DMS114 treated with DMSO at 0.1 percent for 48 hours (cell line): ENCODE measurements at regions not wholly inside any gene's neighbourhood (a gene's known extent, or its start where the extent isn't known, plus 50 kb on each side); places are given as distances from the start of the nearest gene placed in this dataset.

Experiments
- DNase-seq: peaks from one replicate; lab custom pipeline; 2025; ENCODE audit not compliant: unreplicated experiment; lab: John Stamatoyannopoulos, UW

DNA sequence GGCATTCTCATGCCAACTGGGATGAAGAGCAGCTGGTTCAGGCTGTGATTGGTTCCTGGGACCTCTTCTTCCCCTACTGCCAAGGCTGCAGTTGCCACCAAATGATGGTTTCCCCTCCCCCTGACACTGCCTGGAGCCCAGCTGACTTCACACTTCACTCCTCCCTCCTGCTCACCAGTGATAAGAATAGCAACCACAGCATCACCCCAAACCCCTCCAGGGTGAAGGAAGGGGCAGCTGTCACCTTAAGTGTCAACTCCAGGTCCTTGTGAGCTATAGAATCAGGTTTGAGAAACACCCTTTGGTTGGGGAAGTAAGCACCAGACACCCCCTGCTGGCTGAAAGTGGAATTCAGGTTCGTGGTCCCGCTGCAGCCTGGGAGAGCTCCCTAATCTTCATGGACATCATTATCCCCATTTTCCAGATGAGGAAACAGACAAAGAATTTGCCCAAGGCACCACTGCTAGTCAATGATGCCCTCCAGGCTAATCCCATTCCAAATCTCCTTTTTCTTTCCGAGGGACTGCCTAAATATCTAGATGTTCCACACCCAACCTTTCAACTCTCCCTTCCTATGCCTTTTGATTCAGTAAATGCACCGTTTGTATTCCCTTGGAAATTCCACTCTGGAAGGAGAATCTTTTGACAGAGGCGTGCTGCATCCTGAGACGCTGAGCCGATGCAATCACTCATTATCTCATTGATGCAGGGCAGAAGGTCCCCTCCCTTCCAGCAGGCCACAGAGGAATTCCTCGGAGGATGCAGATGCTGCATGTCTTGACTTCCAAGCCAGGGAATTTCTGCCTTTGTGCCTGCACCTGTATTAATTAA is 50.6 kb upstream of the UQCRFS1 start:
- DNase-seq: peak; percentile 24

DNA sequence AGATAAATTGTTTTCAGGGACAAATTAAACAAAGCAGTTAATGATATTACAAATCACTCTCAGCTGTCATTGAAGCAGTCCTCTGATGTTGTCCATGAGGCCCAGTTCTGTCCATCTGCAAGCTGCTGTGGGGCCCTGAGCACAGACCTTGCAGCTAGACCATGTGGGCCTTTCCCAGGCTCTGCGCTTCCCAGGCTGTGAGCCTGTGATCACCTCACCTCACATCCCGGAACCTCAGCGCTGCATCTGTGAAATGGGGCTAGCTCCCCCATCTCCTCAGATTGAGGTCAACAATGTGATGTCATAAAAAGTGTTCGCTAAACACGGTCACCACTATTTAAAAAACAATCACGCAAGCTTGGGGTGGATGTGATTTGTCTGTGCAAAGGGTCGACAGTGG is 51.9 kb upstream of the UQCRFS1 start:
- DNase-seq: no peak

DNA sequence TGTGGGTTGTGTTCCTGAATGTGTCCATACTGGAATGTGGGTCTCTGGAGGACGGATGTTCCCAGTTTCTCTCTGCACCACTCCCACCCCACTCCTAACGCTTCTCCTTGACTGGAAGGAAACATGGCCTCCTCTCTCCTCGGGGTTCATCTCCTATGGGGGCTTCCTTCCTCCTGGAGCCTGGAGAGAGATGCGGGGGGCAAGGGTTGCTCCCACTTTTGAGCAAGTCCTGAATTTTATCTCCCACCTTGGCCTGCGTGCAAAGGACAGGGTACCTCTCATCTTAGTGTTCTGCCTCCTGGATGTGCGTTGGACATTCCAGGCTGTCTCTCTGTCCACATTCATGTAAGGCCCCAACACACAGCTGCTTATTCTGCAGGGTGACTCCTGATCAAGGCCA is 52.5 kb upstream of the UQCRFS1 start:
- no peak for DNase-seq

DNA sequence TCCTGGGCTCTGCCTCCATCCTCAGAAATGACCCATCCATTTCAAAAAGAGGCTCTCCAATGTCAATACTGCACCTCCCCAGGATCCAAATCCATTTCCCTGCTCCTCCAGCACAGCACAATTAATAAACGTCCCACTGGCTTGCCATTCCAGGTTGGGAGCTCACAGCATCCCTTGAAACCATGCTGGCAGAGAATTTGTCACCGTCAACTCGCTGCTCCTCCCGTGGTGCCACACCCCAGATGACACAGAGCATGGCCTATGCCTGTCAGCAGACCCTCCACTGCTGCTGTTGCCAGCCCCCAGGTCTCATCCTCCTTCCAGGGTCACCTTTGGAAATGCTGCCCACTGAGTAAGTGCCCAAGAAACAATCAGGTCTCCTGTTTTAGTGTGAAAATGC is 53.0 kb upstream of the UQCRFS1 start:
- no peak for DNase-seq

DNA sequence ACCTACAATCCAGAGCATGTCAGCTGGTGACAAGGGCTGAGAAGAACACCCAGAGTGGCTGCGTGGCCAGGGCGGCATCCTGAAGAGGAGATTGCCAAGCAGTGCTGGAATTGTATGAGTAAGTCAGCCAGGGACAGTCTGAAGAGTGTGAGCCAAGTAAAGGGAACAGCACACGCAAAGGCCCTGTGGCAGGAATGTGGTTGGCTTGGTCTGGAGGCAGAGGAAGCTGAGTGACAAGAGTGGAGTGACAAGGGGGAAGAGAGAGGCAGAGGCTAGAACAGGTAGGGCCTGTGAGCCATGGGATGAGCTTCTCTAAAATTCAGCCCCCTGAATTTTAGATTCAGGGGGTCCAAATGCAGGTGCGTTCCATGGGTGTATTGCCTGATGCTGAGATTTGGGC is 53.7 kb upstream of the UQCRFS1 start:
- DNase-seq: no peak

DNA sequence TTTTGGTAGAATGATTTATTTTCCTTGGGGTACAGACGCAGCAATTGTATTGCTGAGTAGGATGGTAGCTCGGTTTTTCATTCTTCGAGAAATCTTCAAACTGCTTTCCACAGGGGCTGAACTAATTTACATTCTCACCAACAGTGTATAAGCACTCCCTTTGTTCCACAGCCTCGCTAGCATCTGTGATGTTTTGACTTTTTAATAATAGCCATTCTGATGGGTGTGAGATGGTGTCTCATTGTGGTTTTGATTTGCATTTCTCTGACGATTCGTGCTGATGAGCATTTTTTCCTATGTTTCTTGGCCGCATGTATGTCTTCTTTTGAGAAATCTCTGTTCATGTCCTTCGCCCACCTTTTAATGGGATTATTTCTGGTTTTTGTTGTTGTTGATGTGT is 54.8 kb upstream of the UQCRFS1 start:
- no peak for DNase-seq

DNA sequence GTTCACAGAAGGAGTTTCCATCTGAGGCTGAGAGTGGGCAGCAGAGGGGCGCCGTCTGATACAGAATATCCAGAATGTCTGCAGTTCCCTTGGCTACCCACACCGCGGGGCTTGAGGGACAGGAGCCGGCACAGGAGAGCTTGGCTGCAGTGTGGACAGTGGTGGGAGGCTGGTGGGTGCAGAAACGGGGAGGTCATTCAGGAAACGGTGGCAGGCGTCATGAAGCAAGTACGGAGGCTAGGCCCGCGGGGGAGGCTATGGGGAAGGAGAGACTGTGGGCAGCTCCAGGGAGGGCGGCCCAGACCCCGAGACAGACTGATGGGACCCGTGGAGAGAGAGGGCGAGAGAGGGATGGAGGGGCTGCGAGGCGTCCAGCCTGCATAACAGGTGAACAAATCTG is 55.2 kb upstream of the UQCRFS1 start:
- no peak for DNase-seq

DNA sequence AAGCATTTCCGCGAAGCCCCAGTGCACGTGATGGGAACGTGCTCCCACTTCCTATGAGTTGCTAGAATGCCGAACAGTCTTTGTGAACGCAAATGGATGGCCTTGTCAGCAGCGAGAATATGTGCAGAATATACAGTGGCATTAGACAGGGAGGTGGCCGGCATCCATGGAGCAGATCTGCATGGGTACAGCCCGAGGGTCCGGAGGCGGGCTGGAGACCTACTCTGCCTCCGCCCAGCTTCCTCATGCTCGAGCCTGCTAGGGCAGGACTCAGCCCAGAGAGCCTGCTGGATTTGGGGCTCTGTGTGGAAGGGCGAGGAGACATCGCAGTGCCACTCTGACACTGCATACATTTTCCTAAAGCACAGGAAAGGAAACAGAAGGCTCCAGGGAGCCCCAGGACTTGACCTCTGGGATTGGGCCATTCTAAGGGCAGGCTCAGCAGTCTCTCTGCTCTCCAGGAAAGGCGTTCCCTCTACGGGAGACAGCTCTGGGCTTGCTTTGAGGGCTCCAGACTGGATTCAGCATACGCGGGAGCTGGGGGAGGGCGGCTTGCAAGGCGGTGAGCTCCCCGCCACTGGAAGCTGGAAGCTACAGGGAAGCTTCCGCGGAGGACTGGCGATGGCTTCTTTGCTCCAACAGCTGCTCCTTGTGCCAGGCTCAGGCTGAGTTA is 55.9 kb upstream of the UQCRFS1 start:
- no peak for DNase-seq

DNA sequence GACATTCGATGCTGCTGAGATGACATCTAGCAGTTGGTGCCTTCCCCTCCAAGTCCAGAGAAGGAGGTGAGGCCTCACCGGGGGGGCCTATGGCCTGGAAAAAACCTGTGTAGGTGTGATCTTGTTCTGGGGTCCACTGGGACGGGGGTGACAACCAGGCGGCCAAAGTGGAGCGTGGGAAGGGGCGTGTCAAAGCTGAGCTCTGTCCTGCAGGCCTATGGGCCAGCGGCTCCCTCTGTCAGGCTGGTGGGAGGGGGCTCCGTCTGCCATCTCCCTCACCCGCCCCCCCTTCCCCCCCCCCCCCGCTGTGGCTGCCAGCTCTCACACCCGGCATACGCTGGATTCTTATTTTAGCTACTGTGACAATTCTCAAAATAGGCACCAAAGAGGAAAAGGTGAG is 56.7 kb upstream of the UQCRFS1 start:
- DNase-seq: no peak

DNA sequence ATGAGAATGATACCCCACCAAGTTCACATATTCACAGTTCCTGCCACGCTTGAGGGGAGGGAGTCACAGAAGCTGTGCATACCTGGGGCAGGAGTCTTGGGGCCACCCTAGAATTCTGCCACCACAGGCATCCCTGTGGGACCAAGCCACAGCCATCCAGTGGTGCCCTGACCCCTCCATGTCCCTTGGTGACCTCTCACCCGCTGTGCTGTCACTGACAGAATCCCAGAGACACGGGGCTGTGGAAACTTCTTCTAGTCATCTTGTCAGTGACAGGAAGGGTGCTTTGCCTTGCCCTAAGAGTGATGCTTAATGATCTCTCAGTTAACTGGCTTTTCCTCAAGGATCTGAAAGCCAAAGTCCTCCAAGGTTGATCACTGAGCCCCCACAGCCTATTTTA is 58.4 kb upstream of the UQCRFS1 start:
- DNase-seq: no peak

DNA sequence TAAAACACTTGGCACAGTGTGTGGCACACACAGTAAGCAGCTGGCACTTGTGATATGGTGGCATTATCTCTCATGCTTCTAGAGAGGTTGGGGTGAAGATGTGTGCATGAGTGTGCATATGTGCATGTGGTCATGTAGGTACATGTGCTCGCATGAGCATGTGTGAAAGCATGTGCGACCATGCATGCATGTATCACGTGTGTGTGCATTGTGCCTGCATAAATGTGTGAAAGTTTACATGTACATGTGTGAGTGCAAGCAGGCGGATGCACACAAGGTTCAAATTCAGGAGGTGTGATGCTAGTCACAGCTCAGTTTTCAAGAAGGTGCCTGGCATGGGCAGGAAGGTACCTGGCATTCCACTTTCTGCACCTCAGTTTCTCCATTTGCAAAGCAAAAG is 59.0 kb upstream of the UQCRFS1 start:
- DNase-seq: no peak

DNA sequence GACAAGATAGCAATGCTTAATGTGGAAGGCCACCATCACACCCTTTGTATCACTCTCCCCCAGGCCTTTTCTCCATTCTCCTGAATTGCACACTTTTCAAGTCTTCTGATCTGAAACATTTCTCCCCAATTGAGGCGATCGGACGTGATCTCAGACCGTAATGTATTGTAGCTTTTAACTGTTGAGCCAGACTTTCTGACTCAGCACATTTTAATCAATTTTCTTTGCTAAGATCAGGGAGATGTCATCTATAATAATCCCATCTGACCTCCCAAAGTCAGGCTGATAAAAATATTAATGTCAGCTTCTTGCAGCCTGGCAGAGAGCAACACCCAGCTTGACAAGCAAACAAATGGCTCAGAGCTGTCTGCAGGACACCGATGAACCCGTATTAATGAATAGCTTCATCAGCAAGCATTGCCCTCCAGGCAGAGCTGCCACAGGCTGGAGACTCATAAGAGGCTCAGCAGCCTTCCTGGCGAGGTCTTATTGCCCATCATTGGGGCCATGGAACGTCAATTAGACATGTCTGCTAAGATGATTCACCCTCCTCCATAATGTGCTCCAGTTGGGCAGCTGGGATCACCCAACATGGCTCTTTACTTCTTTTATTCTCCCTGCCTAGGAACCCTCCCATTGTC is 60.2 kb upstream of the UQCRFS1 start:
- no peak for DNase-seq

DNA sequence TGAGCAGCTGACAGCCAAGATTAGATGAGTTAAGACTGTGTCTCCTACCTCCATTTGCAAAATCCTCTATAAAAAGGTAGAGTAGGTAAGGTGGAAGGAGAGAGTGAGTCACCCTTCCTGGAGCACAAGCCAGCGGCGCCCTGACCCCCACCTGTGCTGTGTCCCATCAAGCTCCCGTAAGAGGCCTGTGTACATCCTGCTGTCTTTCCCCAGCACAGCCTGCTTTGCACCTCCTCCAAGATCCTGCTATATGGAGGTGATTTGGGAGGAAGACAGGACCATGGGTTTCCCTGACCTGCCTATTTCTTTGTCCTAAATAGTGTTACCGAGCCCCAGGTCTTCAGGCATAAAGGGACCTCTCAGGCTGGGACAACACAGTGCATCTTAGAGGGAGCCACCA is 62.3 kb upstream of the UQCRFS1 start:
- no peak for DNase-seq

DNA sequence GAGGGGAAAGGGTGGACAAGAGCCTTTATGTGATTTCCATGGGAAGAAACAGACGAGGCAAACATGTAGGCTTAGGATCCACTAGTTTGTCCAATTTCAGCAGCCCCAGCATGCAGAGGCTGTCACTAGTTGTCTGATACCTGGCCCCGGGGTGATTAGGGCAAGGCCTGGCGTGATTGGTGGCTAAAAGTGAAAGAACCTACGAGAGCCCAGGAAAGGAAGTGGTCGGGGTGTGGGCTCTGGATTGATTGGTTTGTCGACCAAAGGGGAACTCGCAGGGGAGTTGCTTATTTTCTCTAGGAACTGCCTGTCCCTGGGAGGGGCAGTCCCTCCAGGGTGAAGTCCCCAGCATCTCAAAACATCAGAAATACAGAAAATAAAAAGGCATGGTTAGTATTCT is 64.2 kb upstream of the UQCRFS1 start:
- DNase-seq: no peak

DNA sequence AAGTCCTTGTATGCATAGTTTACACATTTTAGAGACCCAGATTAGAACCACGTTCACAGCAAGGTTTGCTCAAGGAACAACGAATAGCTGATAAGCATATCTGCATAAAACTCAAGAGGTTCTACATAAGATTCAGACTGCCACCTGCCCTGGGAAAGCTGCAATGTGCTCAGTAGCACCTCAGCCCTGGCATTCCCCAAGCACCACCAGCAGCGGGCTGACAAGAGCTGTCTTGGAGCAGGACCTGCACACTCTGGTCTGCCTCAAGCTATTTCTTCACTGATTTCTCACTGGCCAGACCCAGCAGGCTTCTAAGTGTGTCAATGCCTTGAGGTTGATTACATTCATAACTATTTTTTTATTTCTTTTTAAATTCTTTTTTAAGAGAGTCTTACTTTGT is 65.8 kb upstream of the UQCRFS1 start:
- DNase-seq: no peak

DNA sequence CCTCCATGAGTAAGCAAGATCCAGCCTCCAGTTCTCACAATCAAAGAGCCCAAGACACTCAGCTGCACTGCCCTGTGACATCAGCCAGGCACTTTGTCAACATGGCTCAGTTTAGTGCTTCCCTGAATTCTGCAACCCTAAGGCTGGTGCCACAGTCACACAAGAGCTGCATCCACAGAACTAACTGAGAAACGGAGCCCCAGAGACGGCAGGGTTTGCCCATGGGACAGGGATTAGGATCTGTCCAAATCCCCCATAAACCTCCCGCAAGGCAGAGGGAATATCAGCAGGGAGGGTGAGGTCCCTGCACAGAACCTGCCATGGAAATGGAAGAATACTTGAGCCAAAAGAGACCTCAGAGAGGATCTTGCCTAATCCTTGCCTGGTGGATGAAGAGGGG is 70.4 kb upstream of the UQCRFS1 start:
- DNase-seq: no peak

DNA sequence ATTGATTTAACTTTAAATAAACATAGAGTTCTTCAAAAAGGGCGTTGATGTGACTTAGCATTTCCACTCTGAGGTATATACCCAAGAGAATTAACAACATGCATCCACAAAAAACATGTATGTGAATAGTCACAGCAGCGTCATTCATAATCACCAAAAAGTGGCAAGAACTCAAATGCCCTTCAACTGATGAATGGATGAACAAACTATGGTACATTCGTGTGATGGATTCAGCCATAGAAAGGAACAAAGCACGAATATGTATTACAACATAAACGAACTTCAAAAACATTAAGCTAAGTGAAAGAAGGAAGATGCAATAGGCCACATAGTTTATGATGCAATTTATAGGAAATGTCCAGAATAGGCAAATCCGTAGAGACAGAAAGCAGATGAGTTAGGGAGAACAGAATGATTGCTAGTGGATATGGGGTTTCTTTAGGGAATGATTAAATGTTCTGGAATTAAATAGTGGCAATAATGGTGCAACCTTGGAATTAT is 72.3 kb upstream of the UQCRFS1 start:
- DNase-seq: no peak

DNA sequence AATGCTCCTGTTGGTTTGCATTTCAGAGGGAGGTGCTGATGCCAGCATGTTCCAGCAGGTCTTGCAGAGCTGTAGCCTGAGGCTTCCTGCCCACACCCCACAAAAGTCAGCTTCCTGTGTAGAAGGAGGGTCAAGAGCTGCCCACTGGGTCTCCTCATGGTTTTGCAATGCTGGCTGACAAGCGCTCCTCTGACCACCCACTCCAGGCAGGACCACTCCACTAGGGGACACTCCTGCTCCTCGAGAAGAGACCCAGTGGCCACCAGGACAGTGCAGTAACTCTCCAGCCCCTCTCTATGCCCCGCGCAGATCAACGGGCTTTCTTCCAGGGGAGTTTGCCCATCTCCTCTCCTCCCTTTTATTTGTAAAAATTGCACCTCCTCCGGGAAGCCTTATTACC is 72.9 kb upstream of the UQCRFS1 start:
- peak; percentile 50 for DNase-seq

DNA sequence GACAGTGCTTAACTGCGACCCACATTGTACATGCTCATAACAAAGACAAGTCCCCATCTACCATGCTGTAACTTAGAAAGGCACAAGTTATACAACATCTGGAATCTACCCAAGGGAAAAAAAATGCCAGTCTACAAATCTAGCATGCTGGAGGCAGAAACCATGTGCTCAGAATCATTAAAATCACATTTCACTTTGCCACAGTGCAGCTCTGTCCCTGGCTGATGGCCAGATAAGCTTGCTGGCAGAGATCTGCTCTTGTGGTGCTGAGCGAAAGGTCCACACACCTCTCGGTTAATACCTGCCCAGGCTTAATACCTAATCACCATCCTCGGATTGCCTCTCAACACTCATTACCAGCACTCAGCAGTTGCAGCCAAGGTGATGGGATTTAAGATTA is 74.1 kb upstream of the UQCRFS1 start:
- no peak for DNase-seq

DNA sequence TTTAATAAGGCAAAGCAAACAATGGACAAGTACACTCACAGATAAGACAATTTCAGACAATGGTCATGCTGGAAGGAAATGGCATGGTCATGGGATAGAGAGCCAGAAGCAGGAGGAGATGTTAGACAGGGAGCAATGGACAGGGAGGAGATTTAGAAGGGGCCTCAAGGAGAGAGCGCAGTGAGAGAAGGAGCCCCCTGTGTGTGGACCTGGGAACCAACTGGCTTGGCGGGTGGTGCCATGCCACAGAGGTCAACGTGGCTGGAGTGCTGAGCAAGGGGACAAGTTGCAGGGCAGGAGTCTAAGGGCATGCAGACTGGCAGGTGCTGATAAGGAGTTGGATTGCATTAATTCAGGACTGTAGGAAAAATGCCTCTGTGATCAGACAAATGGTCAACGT is 75.3 kb upstream of the UQCRFS1 start:
- no peak for DNase-seq

DNA sequence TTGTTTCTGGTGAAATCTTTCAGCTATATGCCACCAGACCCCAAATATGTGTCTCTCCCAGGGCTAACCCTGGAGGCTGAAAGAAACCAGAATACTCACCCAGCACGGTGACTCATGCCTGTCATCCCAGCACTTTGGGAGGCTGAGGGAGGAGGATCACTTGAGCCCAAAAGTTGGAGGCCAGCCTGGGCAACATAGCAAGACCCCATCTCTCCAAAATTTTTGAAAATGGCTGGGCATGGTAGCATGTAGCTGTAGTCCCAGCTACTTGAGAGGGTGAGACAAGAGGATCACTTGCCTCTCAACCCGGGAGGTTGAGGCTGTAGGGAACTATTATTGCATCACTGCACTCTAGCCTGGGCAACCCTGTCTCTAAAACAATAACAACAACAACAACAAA is 76.1 kb upstream of the UQCRFS1 start:
- no peak for DNase-seq

DNA sequence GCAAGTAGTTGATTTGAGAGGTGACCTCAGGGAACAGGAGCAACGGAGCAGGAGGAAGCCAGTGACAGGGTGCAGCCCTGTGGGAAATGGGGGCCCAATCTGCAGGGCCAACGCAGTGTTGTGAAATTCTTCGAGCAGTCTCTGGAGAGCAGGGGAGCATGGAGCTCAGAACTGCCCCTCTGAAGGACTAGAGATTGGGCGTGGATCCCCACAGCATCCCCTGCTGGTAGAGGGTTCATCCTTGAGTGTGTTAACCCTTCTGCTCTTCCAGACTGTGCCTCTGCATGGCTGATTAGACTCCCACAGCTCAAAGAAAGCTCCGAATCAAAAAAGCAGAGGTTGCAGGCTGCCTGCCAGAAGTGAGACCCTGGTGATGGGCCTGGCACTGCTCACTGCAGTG is 77.9 kb upstream of the UQCRFS1 start:
- no peak for DNase-seq
